ENCODE measurements at regions not wholly inside any gene's neighbourhood (a gene's known extent, or its start where the extent isn't known, plus 50 kb on each side); places are given as distances from the start of the nearest gene placed in this dataset.

- peaks cover 0 to 5% of the 10 kb centered on the region in 2 donors for H3K27me3 ChIP-seq
- H3K36me3 ChIP-seq: no peaks in the 10 kb centered on the region
- no peak for TF ChIP-seq CTCF (IDR thresholded peaks at IDR 0.05)
- H3K4me3 ChIP-seq: no peak overlapping the region
- intact Hi-C loops (cut with DNase I; ENCODE audit: low total_unique reads): no loop called here
- DNase-seq: no peak
- H3K9me3 ChIP-seq: peaks cover 0 to 9% (median 6%) of the 10 kb centered on the region in 3 donors
- H3K27ac ChIP-seq: no peak overlapping the region
- H3K4me1 ChIP-seq: no peaks in the 10 kb centered on the region
Measured at GRCh38 chr9:78397045-78397444, 100.1 kb downstream of the PSAT1 start.

GRCh38 chr9:78397454-78397853 is 100.5 kb downstream of the PSAT1 start:
- TF ChIP-seq CTCF (IDR thresholded peaks at IDR 0.05): no peak
- Histone ChIP-seq H3K4me3 (no peak overlapping the region), H3K27me3 (peaks cover 0 to 5% of the 10 kb centered on the region in 2 donors), H3K36me3 (no peaks in the 10 kb centered on the region), H3K27ac (no peak overlapping the region), H3K9me3 (peaks cover 0 to 9% (median 6%) of the 10 kb centered on the region in 3 donors), H3K4me1 (no peaks in the 10 kb centered on the region)
- DNase-seq: no peak
- intact Hi-C loops (cut with DNase I; ENCODE audit: low total_unique reads): no loop called here

GRCh38 chr9:78399153-78399552 is 102.2 kb downstream of the PSAT1 start:
- Histone ChIP-seq H3K27ac (no peak overlapping the region), H3K4me3 (no peak overlapping the region), H3K27me3 (peaks cover 0 to 5% of the 10 kb centered on the region in 2 donors), H3K9me3 (peaks cover 0 to 9% (median 6%) of the 10 kb centered on the region in 3 donors), H3K4me1 (no peaks in the 10 kb centered on the region), H3K36me3 (no peaks in the 10 kb centered on the region)
- DNase-seq: no peak
- intact Hi-C loops (cut with DNase I; ENCODE audit: low total_unique reads): no loop called here
- no peak for TF ChIP-seq CTCF (IDR thresholded peaks at IDR 0.05)

GRCh38 chr9:78400496-78400895 is 103.6 kb downstream of the PSAT1 start:
- no peaks in the 10 kb centered on the region for H3K4me1 ChIP-seq
- peaks cover 0 to 9% of the 10 kb centered on the region in 2 donors for H3K27me3 ChIP-seq
- H3K9me3 ChIP-seq: peaks cover 0 to 4% (median 0%) of the 10 kb centered on the region in 3 donors
- H3K4me3 ChIP-seq: no peak overlapping the region
- no peak overlapping the region for H3K27ac ChIP-seq
- no peak for TF ChIP-seq CTCF (IDR thresholded peaks at IDR 0.05)
- intact Hi-C loops (cut with DNase I; ENCODE audit: low total_unique reads): no loop called here
- no peaks in the 10 kb centered on the region for H3K36me3 ChIP-seq
- DNase-seq: no peak

GRCh38 chr9:78405461-78405860 is 108.5 kb downstream of the PSAT1 start:
- Histone ChIP-seq H3K4me1 (no peaks in the 10 kb centered on the region), H3K9me3 (no peaks in the 10 kb centered on the region), H3K36me3 (no peaks in the 10 kb centered on the region), H3K4me3 (no peak overlapping the region), H3K27ac (no peak overlapping the region), H3K27me3 (peaks cover 0 to 10% of the 10 kb centered on the region in 2 donors)
- intact Hi-C loops (cut with DNase I; ENCODE audit: low total_unique reads): no loop called here
- no peak for DNase-seq
- no peak for TF ChIP-seq CTCF (IDR thresholded peaks at IDR 0.05)

GRCh38 chr9:78406146-78406545 is 109.2 kb downstream of the PSAT1 start:
- no peaks in the 10 kb centered on the region for H3K36me3 ChIP-seq
- no peaks in the 10 kb centered on the region for H3K4me1 ChIP-seq
- peaks cover 0 to 10% of the 10 kb centered on the region in 2 donors for H3K27me3 ChIP-seq
- no peaks in the 10 kb centered on the region for H3K9me3 ChIP-seq
- H3K4me3 ChIP-seq: no peak overlapping the region
- H3K27ac ChIP-seq: no peak overlapping the region
- intact Hi-C loops (cut with DNase I; ENCODE audit: low total_unique reads): no loop called here
- DNase-seq: no peak
- no peak for TF ChIP-seq CTCF (IDR thresholded peaks at IDR 0.05)
